Liver (tissue), 3 donors: ENCODE measurements at regions not wholly inside any gene's neighbourhood (a gene's known extent, or its start where the extent isn't known, plus 50 kb on each side); places are given as distances from the start of the nearest gene placed in this dataset.

Source experiments
- EGR1 ChIP-seq, 2 donors: IDR thresholded peaks; 2 replicates each; pipeline ENCODE4 v1.6.1; 2016 to 2018; ENCODE audit warnings: antibody characterized with exemption in 2 of 2, low read depth in 2 of 2
- GABPA ChIP-seq, 2 donors: IDR thresholded peaks in 1 of 2; conservative IDR thresholded peaks in 1 of 2; 2 replicates each; pipeline ENCODE4 v1.6.1; 2016; ENCODE audit warnings: antibody characterized with exemption in 2 of 2, mild to moderate bottlenecking in 1 of 2, moderate library complexity in 1 of 2
- JUND ChIP-seq, 2 donors: IDR thresholded peaks; 2 replicates each; pipeline ENCODE4 v1.6.1; 2016; ENCODE audit warnings: antibody characterized with exemption in 2 of 2
- NR2F2 ChIP-seq: IDR thresholded peaks from 2 replicates; pipeline ENCODE4 v1.6.1; 2016; ENCODE audit warnings: antibody characterized with exemption
- RAD21 ChIP-seq, 2 donors: IDR thresholded peaks; 2 replicates each; pipeline ENCODE4 v1.6.1; 2016; ENCODE audit warnings: antibody characterized with exemption in 2 of 2, mild to moderate bottlenecking in 2 of 2
- REST ChIP-seq: IDR thresholded peaks from 2 replicates; pipeline ENCODE4 v1.6.1; 2016; ENCODE audit warnings: antibody characterized with exemption, mild to moderate bottlenecking
- SP1 ChIP-seq: IDR thresholded peaks from 2 replicates; pipeline ENCODE4 v1.6.1; 2018; ENCODE audit warnings: antibody characterized with exemption, mild to moderate bottlenecking
- TAF1 ChIP-seq: conservative IDR thresholded peaks from 2 replicates; pipeline ENCODE4 v1.6.1; 2016; ENCODE audit warnings: antibody characterized with exemption, mild to moderate bottlenecking
- YY1 ChIP-seq: IDR thresholded peaks from 2 replicates; pipeline ENCODE4 v1.6.1; 2016; ENCODE audit warnings: antibody characterized with exemption, mild to moderate bottlenecking
- TF ChIP-seq, protein P1 (sequence below): fragments of 150-350 bp; IDR thresholded peaks from 2 replicates; pipeline ENCODE4 v1.5.1; 2017; ENCODE audit warnings: improper control_type of control experiment, low read depth, low read length; ENCODE audit not compliant: missing input control
- TF ChIP-seq, protein P2 (sequence below): IDR thresholded peaks from 2 replicates; pipeline ENCODE4 v1.6.1; 2016; ENCODE audit warnings: antibody characterized with exemption
- TF ChIP-seq, protein P3 (sequence below): IDR thresholded peaks from 2 replicates; pipeline ENCODE4 v1.6.1; 2016; ENCODE audit warnings: antibody characterized with exemption
- donor health status: healthy.
- donor health status: healthy.

DNA sequence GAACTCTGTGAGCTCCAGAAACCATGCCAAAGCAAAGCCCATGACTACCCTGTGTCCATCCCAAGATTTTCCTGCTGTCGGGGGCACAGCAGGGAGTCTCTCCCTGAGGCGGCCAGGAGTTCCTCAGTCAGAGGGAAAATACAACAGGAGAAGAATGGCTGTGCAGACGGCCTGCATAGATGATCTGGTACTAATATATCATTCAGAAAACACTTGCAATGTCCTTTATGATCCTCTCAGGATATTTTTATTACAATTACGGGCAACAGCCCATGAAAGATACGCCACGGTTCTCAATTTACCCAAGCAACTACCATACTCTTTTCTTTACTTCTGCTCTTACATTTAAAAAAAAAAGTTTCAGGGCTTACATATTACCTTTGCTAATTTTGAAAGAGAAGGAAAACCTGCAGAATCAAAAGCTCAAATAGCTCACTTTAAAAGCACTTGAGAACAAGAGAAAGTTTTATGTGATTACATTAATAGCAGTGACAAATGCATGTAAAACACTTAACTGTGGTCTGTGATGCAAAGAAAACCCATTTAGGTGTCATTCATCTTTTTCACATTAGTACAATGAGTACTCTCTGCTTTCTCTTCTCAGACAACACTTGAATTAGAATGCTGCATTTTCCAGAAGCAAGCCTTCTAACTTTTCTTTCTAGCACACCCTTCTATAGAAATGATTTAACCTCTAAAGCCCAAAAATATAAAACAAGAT lies 460.8 kb downstream of the KLF5 start:
- TF ChIP-seq, protein P1, sequence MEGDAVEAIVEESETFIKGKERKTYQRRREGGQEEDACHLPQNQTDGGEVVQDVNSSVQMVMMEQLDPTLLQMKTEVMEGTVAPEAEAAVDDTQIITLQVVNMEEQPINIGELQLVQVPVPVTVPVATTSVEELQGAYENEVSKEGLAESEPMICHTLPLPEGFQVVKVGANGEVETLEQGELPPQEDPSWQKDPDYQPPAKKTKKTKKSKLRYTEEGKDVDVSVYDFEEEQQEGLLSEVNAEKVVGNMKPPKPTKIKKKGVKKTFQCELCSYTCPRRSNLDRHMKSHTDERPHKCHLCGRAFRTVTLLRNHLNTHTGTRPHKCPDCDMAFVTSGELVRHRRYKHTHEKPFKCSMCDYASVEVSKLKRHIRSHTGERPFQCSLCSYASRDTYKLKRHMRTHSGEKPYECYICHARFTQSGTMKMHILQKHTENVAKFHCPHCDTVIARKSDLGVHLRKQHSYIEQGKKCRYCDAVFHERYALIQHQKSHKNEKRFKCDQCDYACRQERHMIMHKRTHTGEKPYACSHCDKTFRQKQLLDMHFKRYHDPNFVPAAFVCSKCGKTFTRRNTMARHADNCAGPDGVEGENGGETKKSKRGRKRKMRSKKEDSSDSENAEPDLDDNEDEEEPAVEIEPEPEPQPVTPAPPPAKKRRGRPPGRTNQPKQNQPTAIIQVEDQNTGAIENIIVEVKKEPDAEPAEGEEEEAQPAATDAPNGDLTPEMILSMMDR: no peak
- TF ChIP-seq TAF1 (no peak), GABPA (IDR thresholded peaks at IDR 0.05 in 1 of 2, conservative IDR thresholded peaks at IDR 0.05 in 1 of 2) (no peak), RAD21 (IDR thresholded peaks at IDR 0.05) (no peak), REST (no peak), JUND (IDR thresholded peaks at IDR 0.05) (no peak), NR2F2 (no peak), YY1 (no peak), SP1 (no peak), EGR1 (IDR thresholded peaks at IDR 0.05; ENCODE audit: low read depth in 2 of 2) (no peak)
- TF ChIP-seq, protein P2, sequence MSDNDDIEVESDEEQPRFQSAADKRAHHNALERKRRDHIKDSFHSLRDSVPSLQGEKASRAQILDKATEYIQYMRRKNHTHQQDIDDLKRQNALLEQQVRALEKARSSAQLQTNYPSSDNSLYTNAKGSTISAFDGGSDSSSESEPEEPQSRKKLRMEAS: no peak
- TF ChIP-seq, protein P3, sequence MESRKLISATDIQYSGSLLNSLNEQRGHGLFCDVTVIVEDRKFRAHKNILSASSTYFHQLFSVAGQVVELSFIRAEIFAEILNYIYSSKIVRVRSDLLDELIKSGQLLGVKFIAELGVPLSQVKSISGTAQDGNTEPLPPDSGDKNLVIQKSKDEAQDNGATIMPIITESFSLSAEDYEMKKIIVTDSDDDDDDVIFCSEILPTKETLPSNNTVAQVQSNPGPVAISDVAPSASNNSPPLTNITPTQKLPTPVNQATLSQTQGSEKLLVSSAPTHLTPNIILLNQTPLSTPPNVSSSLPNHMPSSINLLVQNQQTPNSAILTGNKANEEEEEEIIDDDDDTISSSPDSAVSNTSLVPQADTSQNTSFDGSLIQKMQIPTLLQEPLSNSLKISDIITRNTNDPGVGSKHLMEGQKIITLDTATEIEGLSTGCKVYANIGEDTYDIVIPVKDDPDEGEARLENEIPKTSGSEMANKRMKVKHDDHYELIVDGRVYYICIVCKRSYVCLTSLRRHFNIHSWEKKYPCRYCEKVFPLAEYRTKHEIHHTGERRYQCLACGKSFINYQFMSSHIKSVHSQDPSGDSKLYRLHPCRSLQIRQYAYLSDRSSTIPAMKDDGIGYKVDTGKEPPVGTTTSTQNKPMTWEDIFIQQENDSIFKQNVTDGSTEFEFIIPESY: no peak
